ENCODE measurements at regions not wholly inside any gene's neighbourhood (a gene's known extent, or its start where the extent isn't known, plus 50 kb on each side); places are given as distances from the start of the nearest gene placed in this dataset.

DNA sequence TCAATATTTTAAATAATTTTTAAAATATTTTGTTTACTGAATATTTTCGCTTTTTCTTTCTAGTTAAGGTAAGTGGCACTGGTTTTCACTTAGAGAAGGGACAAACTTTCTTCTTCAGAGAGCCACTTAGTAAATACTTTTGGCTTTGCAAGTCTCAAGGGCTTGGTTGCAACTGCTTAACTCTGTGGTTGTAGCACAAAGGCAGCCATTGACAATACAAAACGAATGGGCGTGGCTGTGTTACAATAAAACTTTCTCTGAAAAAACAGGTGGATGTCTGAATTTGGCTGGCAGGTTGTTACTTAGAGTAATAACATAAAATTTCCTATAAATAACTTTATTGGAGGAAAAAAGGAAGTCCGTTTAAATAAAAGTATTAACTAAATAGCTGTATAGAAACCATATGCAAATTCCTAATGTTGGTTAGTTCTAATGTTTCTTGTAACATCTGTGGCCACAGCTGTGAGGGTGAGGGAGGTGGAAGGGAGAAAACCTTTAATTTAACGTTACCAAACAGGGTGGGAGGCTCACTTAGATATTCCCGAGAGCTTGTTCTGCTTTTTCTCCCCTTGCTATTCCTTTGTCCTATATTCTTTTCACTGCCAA is 62.4 kb upstream of the TNP1 start:
- TF ChIP-seq EP300 (IDR thresholded peaks at IDR 0.05; ENCODE audit: borderline replicate concordance in 1 of 2, low read depth in 1 of 2, low read length in 1 of 2) (no peak), CTCF (IDR thresholded peaks at IDR 0.05) (no peak), POLR2AphosphoS5 (IDR thresholded peaks at IDR 0.05; ENCODE audit: low read depth, low read length) (no peak), TCF12 (IDR thresholded peaks at IDR 0.05) (no peak), CHD2 (IDR thresholded peaks at IDR 0.05; ENCODE audit: low read length, partially characterized antibody) (no peak), RAD21 (IDR thresholded peaks at IDR 0.05; ENCODE audit: low read length) (no peak), JUND (IDR thresholded peaks at IDR 0.05) (no peak), FOXM1 (IDR thresholded peaks at IDR 0.05; ENCODE audit: low read depth) (no peak), SIN3A (IDR thresholded peaks at IDR 0.05; ENCODE audit: borderline replicate concordance, low read depth, low read length) (no peak)
- TF ChIP-seq, protein P1, sequence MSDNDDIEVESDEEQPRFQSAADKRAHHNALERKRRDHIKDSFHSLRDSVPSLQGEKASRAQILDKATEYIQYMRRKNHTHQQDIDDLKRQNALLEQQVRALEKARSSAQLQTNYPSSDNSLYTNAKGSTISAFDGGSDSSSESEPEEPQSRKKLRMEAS (IDR thresholded peaks at IDR 0.05; ENCODE audit: low read depth): no peak
- TF ChIP-seq, protein P2, sequence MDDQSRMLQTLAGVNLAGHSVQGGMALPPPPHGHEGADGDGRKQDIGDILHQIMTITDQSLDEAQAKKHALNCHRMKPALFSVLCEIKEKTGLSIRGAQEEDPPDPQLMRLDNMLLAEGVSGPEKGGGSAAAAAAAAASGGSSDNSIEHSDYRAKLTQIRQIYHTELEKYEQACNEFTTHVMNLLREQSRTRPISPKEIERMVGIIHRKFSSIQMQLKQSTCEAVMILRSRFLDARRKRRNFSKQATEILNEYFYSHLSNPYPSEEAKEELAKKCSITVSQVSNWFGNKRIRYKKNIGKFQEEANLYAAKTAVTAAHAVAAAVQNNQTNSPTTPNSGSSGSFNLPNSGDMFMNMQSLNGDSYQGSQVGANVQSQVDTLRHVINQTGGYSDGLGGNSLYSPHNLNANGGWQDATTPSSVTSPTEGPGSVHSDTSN (IDR thresholded peaks at IDR 0.05): no peak
